NCI-H524 (cell line): ENCODE measurements at regions not wholly inside any gene's neighbourhood (a gene's known extent, or its start where the extent isn't known, plus 50 kb on each side); places are given as distances from the start of the nearest gene placed in this dataset.
"Not testable (repeated sequence)": the region's sequence is repeated elsewhere in the genome, so short reads cannot be mapped to it uniquely, and the experiment has no call there.

Experiments
- DNase-seq, 2 experiments: peaks; one replicate each; lab custom pipeline; 2025; lab: John Stamatoyannopoulos, UW

GRCh38 chr11:13614918-13615317 lies 53.5 kb upstream of the FAR1 start:
- not testable (repeated sequence) for DNase-seq

- DNase-seq, result no peak
Measured at GRCh38 chr11:13608656-13609055, 59.8 kb upstream of the FAR1 start.

GRCh38 chr11:13606701-13607100 lies 61.8 kb upstream of the FAR1 start:
- no peak for DNase-seq

- DNase-seq, result no peak
Measured at GRCh38 chr11:13603661-13604060, 64.8 kb upstream of the FAR1 start.

GRCh38 chr11:13602844-13603243 lies 65.6 kb upstream of the FAR1 start:
- no peak for DNase-seq

GRCh38 chr11:13596611-13597326 lies 71.7 kb upstream of the FAR1 start:
- DNase-seq, result peak in 1 of 2 experiments; percentile 17

- DNase-seq, result no peak
Measured at GRCh38 chr11:13595166-13595565, 73.3 kb upstream of the FAR1 start.

GRCh38 chr11:13594044-13594443 lies 74.4 kb upstream of the FAR1 start:
- no peak for DNase-seq

- no peak for DNase-seq
Measured at GRCh38 chr11:13578514-13579140, 82.8 kb upstream of the PTH start.

- DNase-seq, result no peak
Measured at GRCh38 chr11:13577881-13578280, 82.1 kb upstream of the PTH start.

- DNase-seq, result no peak
Measured at GRCh38 chr11:13576995-13577394, 81.2 kb upstream of the PTH start.

GRCh38 chr11:13575385-13575784 lies 79.6 kb upstream of the PTH start:
- not testable (repeated sequence) for DNase-seq

- no peak for DNase-seq
Measured at GRCh38 chr11:13567551-13567950, 71.8 kb upstream of the PTH start.

- DNase-seq, result no peak
Measured at GRCh38 chr11:13561860-13562259, 66.1 kb upstream of the PTH start.

GRCh38 chr11:13560341-13560740 lies 64.5 kb upstream of the PTH start:
- DNase-seq, result not testable (repeated sequence)

- no peak for DNase-seq
Measured at GRCh38 chr11:13552784-13553183, 57.0 kb upstream of the PTH start.

- DNase-seq, result no peak
Measured at GRCh38 chr11:13551834-13552233, 56.0 kb upstream of the PTH start.

GRCh38 chr11:13550761-13551160 lies 55.0 kb upstream of the PTH start:
- DNase-seq, result no peak

- not testable (repeated sequence) for DNase-seq
Measured at GRCh38 chr11:13546092-13546491, 50.3 kb upstream of the PTH start.
